Liver (tissue), 3 donors: ENCODE measurements at regions not wholly inside any gene's neighbourhood (a gene's known extent, or its start where the extent isn't known, plus 50 kb on each side); places are given as distances from the start of the nearest gene placed in this dataset.

Experiments used
- ATF3 ChIP-seq: IDR thresholded peaks from 2 replicates; pipeline ENCODE4 v1.6.1; 2016; ENCODE audit warnings: antibody characterized with exemption
- CTCF ChIP-seq: fragments of 150-350 bp; IDR thresholded peaks from 2 replicates; pipeline ENCODE4 v1.5.1; 2017; ENCODE audit warnings: improper control_type of control experiment, low read depth, low read length; ENCODE audit not compliant: missing input control
- EGR1 ChIP-seq, 2 donors: IDR thresholded peaks; 2 replicates each; pipeline ENCODE4 v1.6.1; 2016 to 2018; ENCODE audit warnings: antibody characterized with exemption in 2 of 2, low read depth in 2 of 2
- GABPA ChIP-seq, 2 donors: IDR thresholded peaks in 1 of 2; conservative IDR thresholded peaks in 1 of 2; 2 replicates each; pipeline ENCODE4 v1.6.1; 2016; ENCODE audit warnings: antibody characterized with exemption in 2 of 2, mild to moderate bottlenecking in 1 of 2, moderate library complexity in 1 of 2
- HNF4A ChIP-seq, 2 donors: conservative IDR thresholded peaks; 2 replicates each; pipeline ENCODE4 v1.6.1; 2016; ENCODE audit warnings: antibody characterized with exemption in 2 of 2, mild to moderate bottlenecking in 2 of 2
- JUND ChIP-seq, 2 donors: IDR thresholded peaks; 2 replicates each; pipeline ENCODE4 v1.6.1; 2016; ENCODE audit warnings: antibody characterized with exemption in 2 of 2
- MAX ChIP-seq: IDR thresholded peaks from 2 replicates; pipeline ENCODE4 v1.6.1; 2016; ENCODE audit warnings: antibody characterized with exemption
- RAD21 ChIP-seq, 2 donors: IDR thresholded peaks; 2 replicates each; pipeline ENCODE4 v1.6.1; 2016; ENCODE audit warnings: antibody characterized with exemption in 2 of 2, mild to moderate bottlenecking in 2 of 2
- REST ChIP-seq: IDR thresholded peaks from 2 replicates; pipeline ENCODE4 v1.6.1; 2016; ENCODE audit warnings: antibody characterized with exemption, mild to moderate bottlenecking
- RXRA ChIP-seq, 2 donors: IDR thresholded peaks; 2 replicates each; pipeline ENCODE4 v1.6.1; 2017 to 2018; ENCODE audit warnings: antibody characterized with exemption in 2 of 2, mild to moderate bottlenecking in 1 of 2
- SP1 ChIP-seq: IDR thresholded peaks from 2 replicates; pipeline ENCODE4 v1.6.1; 2018; ENCODE audit warnings: antibody characterized with exemption, mild to moderate bottlenecking
- TAF1 ChIP-seq: conservative IDR thresholded peaks from 2 replicates; pipeline ENCODE4 v1.6.1; 2016; ENCODE audit warnings: antibody characterized with exemption, mild to moderate bottlenecking
- YY1 ChIP-seq: IDR thresholded peaks from 2 replicates; pipeline ENCODE4 v1.6.1; 2016; ENCODE audit warnings: antibody characterized with exemption, mild to moderate bottlenecking
- ZBTB33 ChIP-seq: IDR thresholded peaks from 2 replicates; pipeline ENCODE4 v1.6.1; 2016; ENCODE audit warnings: antibody characterized with exemption
- donor health status: healthy.
- donor health status: healthy.

GRCh38 chr18:10397004-10397403 is 57.4 kb upstream of the APCDD1 start:
- TF ChIP-seq SP1 = no peak
- TF ChIP-seq CTCF = no peak
- no peak for TF ChIP-seq RAD21 (IDR thresholded peaks at IDR 0.05)
- no peak for TF ChIP-seq TAF1
- no peak for TF ChIP-seq MAX
- TF ChIP-seq REST = no peak
- no peak for TF ChIP-seq EGR1 (IDR thresholded peaks at IDR 0.05; ENCODE audit: low read depth in 2 of 2)
- TF ChIP-seq JUND (IDR thresholded peaks at IDR 0.05) = no peak
- no peak for TF ChIP-seq GABPA (IDR thresholded peaks at IDR 0.05 in 1 of 2, conservative IDR thresholded peaks at IDR 0.05 in 1 of 2)
- no peak for TF ChIP-seq ATF3
- TF ChIP-seq ZBTB33 = no peak
- TF ChIP-seq HNF4A (conservative IDR thresholded peaks at IDR 0.05) = no peak
- no peak for TF ChIP-seq YY1
- no peak for TF ChIP-seq RXRA (IDR thresholded peaks at IDR 0.05)
